ENCODE measurements at regions not wholly inside any gene's neighbourhood (a gene's known extent, or its start where the extent isn't known, plus 50 kb on each side); places are given as distances from the start of the nearest gene placed in this dataset.
A peak's percentile ranks its signal among the peaks of the same experiment; 100 is the strongest.

- Histone ChIP-seq H3K4me2 (ENCODE audit: insufficient read depth, low read length) (peak overlapping the region; percentile 3), H3K27ac (ENCODE audit: insufficient read depth, low read depth, low read length) (peak overlapping the region; percentile 65), H3K4me3 (replicated peaks in 1 of 3; ENCODE audit: insufficient read depth in 1 of 3, low read depth in 1 of 3, low read length in 3 of 3) (no peak overlapping the region), H3K36me3 (ENCODE audit: control insufficient read depth in 2 of 2, extremely low read depth in 1 of 2, insufficient read depth in 2 of 2, low read length in 2 of 2) (no peaks in the 10 kb centered on the region), H3K9ac (replicated peaks; ENCODE audit: extremely low read depth, insufficient read depth, low read length) (peak overlapping the region; percentile 36), H3K9me1 (replicated peaks; ENCODE audit: control insufficient read depth, extremely low read depth, insufficient read depth, low read length) (no peaks in the 10 kb centered on the region), H3K79me2 (ENCODE audit: control insufficient read depth, insufficient read depth, low read length) (no peaks in the 10 kb centered on the region), H3K4me1 (ENCODE audit: control insufficient read depth, extremely low read depth, insufficient read depth, low read length) (peaks cover 28% of the 10 kb centered on the region), H2AFZ (ENCODE audit: low read depth, low read length) (no peak overlapping the region), H3K27me3 (ENCODE audit: control insufficient read depth in 2 of 2, insufficient read depth in 2 of 2, low read length in 2 of 2) (no peaks in the 10 kb centered on the region), H4K20me1 (replicated peaks; ENCODE audit: control insufficient read depth, extremely low read depth, insufficient read depth, low read length) (no peaks in the 10 kb centered on the region), H3K9me3 (replicated peaks; ENCODE audit: control insufficient read depth, insufficient read depth, low read length) (no peaks in the 10 kb centered on the region)
- FAIRE-seq (peak; percentile 95), DNase-seq (ENCODE audit: low read depth, low spot score) (peak; percentile 85)
- dilution Hi-C loops (cut with MboI; ENCODE audit: extremely low pct_ligation_motif_present, low sequenced_read_pairs) = loop anchor here (25.0 kb wide), 1 partner anchor 359 kb away; the partner anchor contains the start of gene RND3
- POLR2A ChIA-PET = interaction anchor here (1.3 kb wide), 1 partner anchor 13 kb away, joined by 4 read pairs; no protein-coding TSS in a partner anchor
- CTCF ChIA-PET = interaction anchor here (0.6 to 3.1 kb wide), 9 partner anchors 9 to 1111 kb away, joined by 3 to 14 read pairs (median 5); no protein-coding TSS in a partner anchor
- TF ChIP-seq POLR2AphosphoS5 (IDR thresholded peaks at IDR 0.05; ENCODE audit: insufficient read depth, low read depth, low read length) (peak; percentile 60), POLR2A (IDR thresholded peaks at IDR 0.05; ENCODE audit: low read depth, low read length) (no peak), JUN (IDR thresholded peaks at IDR 0.05; ENCODE audit: borderline replicate concordance, insufficient read depth, insufficient read length, low read depth) (peak; percentile 18), FOS (IDR thresholded peaks at IDR 0.05; ENCODE audit: borderline replicate concordance, insufficient read depth, low read length) (peak; percentile 74), MYC (IDR thresholded peaks at IDR 0.05; ENCODE audit: low read depth, low read length) (no peak), CTCF (IDR thresholded peaks at IDR 0.05; ENCODE audit: extremely low read depth in 1 of 2, insufficient read depth in 1 of 2, low read depth in 1 of 2, low read length in 2 of 2) (no peak), MAX (IDR thresholded peaks at IDR 0.05; ENCODE audit: insufficient read depth, insufficient read length) (no peak), GATA2 (IDR thresholded peaks at IDR 0.05; ENCODE audit: insufficient read depth, insufficient read length, low read depth, low read length) (peak; percentile 8)
- BruUV-seq (replicated peaks) = no TSS peak
- intact Hi-C loops (cut with micrococcal nuclease) = loop anchor here (2.0 kb wide), 1 partner anchor 15 kb away; no protein-coding TSS in a partner anchor
Measured at GRCh38 chr2:150127995-150128394, 359.5 kb downstream of the RND3 start.
